ENCODE measurements at regions not wholly inside any gene's neighbourhood (a gene's known extent, or its start where the extent isn't known, plus 50 kb on each side); places are given as distances from the start of the nearest gene placed in this dataset.
"Not testable (repeated sequence)": the region's sequence is repeated elsewhere in the genome, so short reads cannot be mapped to it uniquely, and the experiment has no call there.

GRCh38 chr5:9841516-9842170, 211.5 kb upstream of the TAS2R1 start:
- DNase-seq = no peak

GRCh38 chr5:9838916-9839315, 208.8 kb upstream of the TAS2R1 start:
- no peak for DNase-seq

GRCh38 chr5:9834871-9835770, 205.0 kb upstream of the TAS2R1 start:
- no peak for DNase-seq

- no peak for DNase-seq
Measured at GRCh38 chr5:9833871-9834270, 203.7 kb upstream of the TAS2R1 start.

GRCh38 chr5:9832921-9833320, 202.8 kb upstream of the TAS2R1 start:
- no peak for DNase-seq

GRCh38 chr5:9831823-9832222, 201.7 kb upstream of the TAS2R1 start:
- no peak for DNase-seq

- DNase-seq = no peak
Measured at GRCh38 chr5:9830184-9830583, 200.0 kb upstream of the TAS2R1 start.

- no peak for DNase-seq
Measured at GRCh38 chr5:9829621-9830020, 199.5 kb upstream of the TAS2R1 start.

- DNase-seq = no peak
Measured at GRCh38 chr5:9820691-9821449, 190.7 kb upstream of the TAS2R1 start.

- no peak for DNase-seq
Measured at GRCh38 chr5:9818340-9818845, 188.2 kb upstream of the TAS2R1 start.

- DNase-seq = no peak
Measured at GRCh38 chr5:9817819-9818218, 187.7 kb upstream of the TAS2R1 start.

GRCh38 chr5:9815051-9815450, 184.9 kb upstream of the TAS2R1 start:
- DNase-seq = no peak

- DNase-seq = no peak
Measured at GRCh38 chr5:9813305-9813704, 183.2 kb upstream of the TAS2R1 start.

- DNase-seq = not testable (repeated sequence)
Measured at GRCh38 chr5:9807366-9807765, 177.2 kb upstream of the TAS2R1 start.

- no peak for DNase-seq
Measured at GRCh38 chr5:9801908-9802307, 171.8 kb upstream of the TAS2R1 start.

- no peak for DNase-seq
Measured at GRCh38 chr5:9799606-9800005, 169.5 kb upstream of the TAS2R1 start.

- no peak for DNase-seq
Measured at GRCh38 chr5:9790276-9790675, 160.1 kb upstream of the TAS2R1 start.

- DNase-seq = no peak
Measured at GRCh38 chr5:9789777-9790176, 159.6 kb upstream of the TAS2R1 start.

GRCh38 chr5:9787861-9788600, 157.9 kb upstream of the TAS2R1 start:
- peak; percentile 34 for DNase-seq

GRCh38 chr5:9786380-9787360, 156.5 kb upstream of the TAS2R1 start:
- DNase-seq = no peak

- no peak for DNase-seq
Measured at GRCh38 chr5:9785751-9786150, 155.6 kb upstream of the TAS2R1 start.
